ENCODE measurements at regions not wholly inside any gene's neighbourhood (a gene's known extent, or its start where the extent isn't known, plus 50 kb on each side); places are given as distances from the start of the nearest gene placed in this dataset.

GRCh38 chr6:153816366-153816765, 222.7 kb upstream of the OPRM1 start:
- BruUV-seq (replicated peaks) = no TSS peak
- no peak overlapping the region for H3K9ac ChIP-seq (ENCODE audit: insufficient read depth in 1 of 2, low read depth in 2 of 2, low read length in 2 of 2)
- FAIRE-seq (no peak), DNase-seq (ENCODE audit: extremely low read depth in 1 of 4, low spot score in 3 of 4) (no peak), ATAC-seq (no peak)
- no peak overlapping the region for H3K4me2 ChIP-seq (ENCODE audit: insufficient read depth, low read length)
- no peak overlapping the region for H2AFZ ChIP-seq (ENCODE audit: low read depth, low read length)
- H3K79me2 ChIP-seq (ENCODE audit: control insufficient read depth, insufficient read depth, low read length) = no peaks in the 10 kb centered on the region
- no peaks in the 10 kb centered on the region for H3K36me3 ChIP-seq (ENCODE audit: control insufficient read depth, insufficient read depth, low read length)
- H3K27ac ChIP-seq (ENCODE audit: extremely low read depth, low read depth, low read length) = no peak overlapping the region
- H3K4me1 ChIP-seq (replicated peaks in 1 of 2; ENCODE audit: control insufficient read depth in 2 of 2, insufficient read depth in 2 of 2, low read length in 2 of 2) = no peaks in the 10 kb centered on the region
- no peaks in the 10 kb centered on the region for H3K27me3 ChIP-seq (ENCODE audit: control insufficient read depth in 2 of 2, insufficient read depth in 2 of 2, low read length in 2 of 2)
- ChIA-PET CTCF (ENCODE audit: low intra/inter-chr PET ratio) (no interaction called here), POLR2A (no interaction called here)
- no peaks in the 10 kb centered on the region for H4K20me1 ChIP-seq (replicated peaks; ENCODE audit: control insufficient read depth, insufficient read depth, low read length)
- intact Hi-C loops (cut with micrococcal nuclease) (no loop called here), in situ Hi-C loops (cut with MboI) (no loop called here)
- no peaks in the 10 kb centered on the region for H3K9me1 ChIP-seq (ENCODE audit: control insufficient read depth, insufficient read depth, low read length)
- no peak overlapping the region for H3K4me3 ChIP-seq
- WGBS (ENCODE audit: insufficient coverage, low coverage, missing lambda C conversion rate) = 1% methylated on average over 3 of the region's 3 CpGs
- H3K9me3 ChIP-seq (replicated peaks; ENCODE audit: control insufficient read depth, insufficient read depth, low read depth, low read length) = 0 out of 2 replicates have a peak, but pooled peaks cover 2% of the 10 kb centered on the region
- TF ChIP-seq CBX8 (IDR thresholded peaks at IDR 0.05; ENCODE audit: borderline replicate concordance, extremely low read depth, low read depth, low read length, poor library complexity, severe bottlenecking) = no peak
- no peak for TF ChIP-seq ZNF121 (CRISPR knock-in tag; conservative IDR thresholded peaks at IDR 0.05)
- no peak for TF ChIP-seq PTRF (tag; IDR thresholded peaks at IDR 0.05)
- TF ChIP-seq TSHZ1 (CRISPR knock-in tag; IDR thresholded peaks at IDR 0.05) = no peak
- TF ChIP-seq RBM15 (IDR thresholded peaks at IDR 0.05; ENCODE audit: insufficient read depth, low read length) = no peak
- no peak for TF ChIP-seq SREBF2 (CRISPR knock-in tag; IDR thresholded peaks at IDR 0.05)
- TF ChIP-seq SMAD1 (IDR thresholded peaks at IDR 0.05; ENCODE audit: low read depth, low read length, partially characterized antibody) = no peak
- TF ChIP-seq, protein P1, sequence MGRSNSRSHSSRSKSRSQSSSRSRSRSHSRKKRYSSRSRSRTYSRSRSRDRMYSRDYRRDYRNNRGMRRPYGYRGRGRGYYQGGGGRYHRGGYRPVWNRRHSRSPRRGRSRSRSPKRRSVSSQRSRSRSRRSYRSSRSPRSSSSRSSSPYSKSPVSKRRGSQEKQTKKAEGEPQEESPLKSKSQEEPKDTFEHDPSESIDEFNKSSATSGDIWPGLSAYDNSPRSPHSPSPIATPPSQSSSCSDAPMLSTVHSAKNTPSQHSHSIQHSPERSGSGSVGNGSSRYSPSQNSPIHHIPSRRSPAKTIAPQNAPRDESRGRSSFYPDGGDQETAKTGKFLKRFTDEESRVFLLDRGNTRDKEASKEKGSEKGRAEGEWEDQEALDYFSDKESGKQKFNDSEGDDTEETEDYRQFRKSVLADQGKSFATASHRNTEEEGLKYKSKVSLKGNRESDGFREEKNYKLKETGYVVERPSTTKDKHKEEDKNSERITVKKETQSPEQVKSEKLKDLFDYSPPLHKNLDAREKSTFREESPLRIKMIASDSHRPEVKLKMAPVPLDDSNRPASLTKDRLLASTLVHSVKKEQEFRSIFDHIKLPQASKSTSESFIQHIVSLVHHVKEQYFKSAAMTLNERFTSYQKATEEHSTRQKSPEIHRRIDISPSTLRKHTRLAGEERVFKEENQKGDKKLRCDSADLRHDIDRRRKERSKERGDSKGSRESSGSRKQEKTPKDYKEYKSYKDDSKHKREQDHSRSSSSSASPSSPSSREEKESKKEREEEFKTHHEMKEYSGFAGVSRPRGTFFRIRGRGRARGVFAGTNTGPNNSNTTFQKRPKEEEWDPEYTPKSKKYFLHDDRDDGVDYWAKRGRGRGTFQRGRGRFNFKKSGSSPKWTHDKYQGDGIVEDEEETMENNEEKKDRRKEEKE (IDR thresholded peaks at IDR 0.05; ENCODE audit: borderline replicate concordance in 1 of 2, control insufficient read depth in 1 of 2, low read depth in 2 of 2, low read length in 1 of 2) = no peak
- no peak for TF ChIP-seq ETV5 (CRISPR knock-in tag; IDR thresholded peaks at IDR 0.05; ENCODE audit: low read depth)
- TF ChIP-seq TAF15 (IDR thresholded peaks at IDR 0.05; ENCODE audit: low read depth, low read length) = no peak
- no peak for TF ChIP-seq POLR2A (conservative IDR thresholded peaks at IDR 0.05)
- TF ChIP-seq, protein P2, sequence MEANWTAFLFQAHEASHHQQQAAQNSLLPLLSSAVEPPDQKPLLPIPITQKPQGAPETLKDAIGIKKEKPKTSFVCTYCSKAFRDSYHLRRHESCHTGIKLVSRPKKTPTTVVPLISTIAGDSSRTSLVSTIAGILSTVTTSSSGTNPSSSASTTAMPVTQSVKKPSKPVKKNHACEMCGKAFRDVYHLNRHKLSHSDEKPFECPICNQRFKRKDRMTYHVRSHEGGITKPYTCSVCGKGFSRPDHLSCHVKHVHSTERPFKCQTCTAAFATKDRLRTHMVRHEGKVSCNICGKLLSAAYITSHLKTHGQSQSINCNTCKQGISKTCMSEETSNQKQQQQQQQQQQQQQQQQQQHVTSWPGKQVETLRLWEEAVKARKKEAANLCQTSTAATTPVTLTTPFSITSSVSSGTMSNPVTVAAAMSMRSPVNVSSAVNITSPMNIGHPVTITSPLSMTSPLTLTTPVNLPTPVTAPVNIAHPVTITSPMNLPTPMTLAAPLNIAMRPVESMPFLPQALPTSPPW (CRISPR knock-in tag; IDR thresholded peaks at IDR 0.05) = no peak
- TF ChIP-seq MCM2 (IDR thresholded peaks at IDR 0.05; ENCODE audit: low read depth) = no peak
- TF ChIP-seq FOXA1 (IDR thresholded peaks at IDR 0.05; ENCODE audit: borderline replicate concordance) = no peak
- TF ChIP-seq TRIM28 (IDR thresholded peaks at IDR 0.05) = no peak
- TF ChIP-seq PRMT5 (CRISPR knock-in tag; IDR thresholded peaks at IDR 0.05) = no peak
- TF ChIP-seq HDGF (IDR thresholded peaks at IDR 0.05) = no peak
